ENCODE measurements at regions not wholly inside any gene's neighbourhood (a gene's known extent, or its start where the extent isn't known, plus 50 kb on each side); places are given as distances from the start of the nearest gene placed in this dataset.
A peak's percentile ranks its signal among the peaks of the same experiment; 100 is the strongest.

DNA sequence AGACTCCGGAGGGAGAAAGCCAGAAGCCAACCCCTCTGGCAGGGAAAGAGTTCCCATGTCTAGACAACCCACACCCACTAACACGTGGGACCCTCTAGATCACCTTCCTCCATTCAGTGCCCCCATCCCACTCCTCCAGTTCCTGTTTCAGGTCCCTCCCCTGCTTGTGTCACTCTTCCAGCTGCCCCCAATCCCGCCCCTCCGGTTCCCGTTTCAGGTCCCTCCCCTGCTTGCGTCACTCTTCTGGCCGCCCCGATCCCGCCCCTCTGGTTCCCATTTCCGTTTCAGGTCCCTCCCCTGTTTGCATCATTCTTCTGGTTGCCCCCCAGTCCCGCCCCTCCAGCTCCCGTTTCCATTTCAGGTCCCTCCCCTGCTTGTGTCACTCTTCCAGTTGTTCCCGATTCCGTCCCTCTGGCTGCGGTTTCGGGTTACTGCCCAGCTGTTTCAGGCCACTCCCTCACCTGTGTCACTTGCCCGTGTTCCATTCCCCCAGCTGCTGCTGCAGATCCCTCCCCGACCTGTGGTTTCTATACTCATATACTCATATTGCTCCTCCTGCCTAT, 64.8 kb upstream of the RANBP6 start:
- Histone ChIP-seq H3K27me3 (no peaks in the 10 kb centered on the region), H3K4me1 (no peaks in the 10 kb centered on the region), H3K9me3 (no peaks in the 10 kb centered on the region), H3K4me3 (peak overlapping the region; percentile 32 to 36), H3K27ac (peak overlapping the region; percentile 35 to 39), H3K36me3 (no peaks in the 10 kb centered on the region)
- ATAC-seq (peak; percentile 98), DNase-seq (peak; percentile 65 to 92 (median 90))
- TF ChIP-seq CTCF (IDR thresholded peaks at IDR 0.05), result no peak
- intact Hi-C loops (cut with DNase I), result no loop called here

DNA sequence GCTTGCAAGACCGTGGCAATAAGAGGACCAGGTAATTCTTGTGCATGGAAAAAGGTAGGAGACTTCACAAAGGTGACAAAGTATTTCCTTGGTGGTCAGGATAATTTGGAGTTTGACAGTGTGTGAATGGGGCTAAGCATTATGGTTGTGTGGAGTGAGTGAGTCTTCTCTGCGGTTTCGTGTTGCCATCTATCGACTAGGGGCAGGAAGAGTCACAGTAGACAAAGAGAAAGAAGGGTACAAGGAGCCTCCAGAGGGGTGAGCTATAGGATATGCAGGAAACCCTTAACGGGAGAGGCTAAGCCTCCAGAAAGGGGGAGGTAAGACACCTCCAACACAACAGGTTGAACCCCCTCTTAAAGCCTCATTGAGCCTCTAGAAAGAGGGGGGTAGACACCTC, 64.0 kb upstream of the RANBP6 start:
- DNase-seq, result no peak
- no peak overlapping the region for H3K4me3 ChIP-seq
- intact Hi-C loops (cut with DNase I), result no loop called here

DNA sequence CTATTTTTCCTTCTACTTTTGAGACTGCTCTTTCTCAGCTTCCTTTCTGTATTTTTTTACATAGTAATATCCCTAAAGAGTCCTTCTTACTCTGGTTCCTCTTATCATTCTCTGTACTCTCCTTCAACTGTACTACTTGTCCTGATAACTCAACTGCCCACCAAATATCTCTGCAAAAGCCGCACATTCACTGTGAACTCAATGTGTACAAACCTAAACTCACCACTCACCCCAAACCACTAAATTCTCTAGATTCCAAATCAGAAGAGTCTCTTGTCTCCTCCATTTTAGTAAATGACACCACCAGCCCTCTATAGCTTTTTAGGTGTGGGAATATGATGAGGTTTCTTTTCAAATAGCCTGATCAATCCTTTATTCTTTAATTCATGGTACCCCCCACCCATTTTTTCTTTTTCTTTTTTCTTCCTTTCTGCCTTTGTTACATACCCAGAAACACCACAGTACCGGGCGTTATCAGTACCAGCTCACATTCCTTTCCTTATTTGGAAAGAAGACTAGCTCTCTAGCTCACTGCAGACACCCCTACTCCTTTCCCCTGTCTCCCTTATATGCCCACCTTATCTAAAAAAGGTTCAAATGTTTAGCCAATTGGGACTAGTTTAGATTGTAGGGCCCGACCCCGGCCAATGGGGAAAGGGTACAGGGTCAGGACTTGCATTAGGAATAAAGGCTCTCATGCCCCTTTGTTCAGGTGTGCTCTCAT, 63.1 kb upstream of the RANBP6 start:
- Histone ChIP-seq H3K4me1 (no peaks in the 10 kb centered on the region), H3K27ac (no peak overlapping the region), H3K27me3 (no peaks in the 10 kb centered on the region), H3K36me3 (no peaks in the 10 kb centered on the region), H3K4me3 (no peak overlapping the region), H3K9me3 (no peaks in the 10 kb centered on the region)
- DNase-seq (no peak), ATAC-seq (no peak)
- no peak for TF ChIP-seq CTCF (IDR thresholded peaks at IDR 0.05)
- intact Hi-C loops (cut with DNase I), result no loop called here

More for the DNA sequence above, 64.0 kb upstream of the RANBP6 start:
- ATAC-seq, result no peak
- no peaks in the 10 kb centered on the region for H3K27me3 ChIP-seq
- H3K9me3 ChIP-seq, result no peaks in the 10 kb centered on the region
- H3K27ac ChIP-seq, result no peak overlapping the region
- no peaks in the 10 kb centered on the region for H3K36me3 ChIP-seq
- no peaks in the 10 kb centered on the region for H3K4me1 ChIP-seq
- TF ChIP-seq CTCF (IDR thresholded peaks at IDR 0.05), result no peak

- H3K27me3 ChIP-seq, result no peaks in the 10 kb centered on the region
- TF ChIP-seq CTCF (IDR thresholded peaks at IDR 0.05), result no peak
- intact Hi-C loops (cut with DNase I), result no loop called here
- H3K27ac ChIP-seq, result no peak overlapping the region
- no peak for DNase-seq
- H3K9me3 ChIP-seq, result no peaks in the 10 kb centered on the region
- H3K4me3 ChIP-seq, result no peak overlapping the region
- no peaks in the 10 kb centered on the region for H3K36me3 ChIP-seq
- no peaks in the 10 kb centered on the region for H3K4me1 ChIP-seq
- ATAC-seq, result no peak
Observed at GRCh38 chr9:6076851-6077250, 61.4 kb upstream of the RANBP6 start.

DNA sequence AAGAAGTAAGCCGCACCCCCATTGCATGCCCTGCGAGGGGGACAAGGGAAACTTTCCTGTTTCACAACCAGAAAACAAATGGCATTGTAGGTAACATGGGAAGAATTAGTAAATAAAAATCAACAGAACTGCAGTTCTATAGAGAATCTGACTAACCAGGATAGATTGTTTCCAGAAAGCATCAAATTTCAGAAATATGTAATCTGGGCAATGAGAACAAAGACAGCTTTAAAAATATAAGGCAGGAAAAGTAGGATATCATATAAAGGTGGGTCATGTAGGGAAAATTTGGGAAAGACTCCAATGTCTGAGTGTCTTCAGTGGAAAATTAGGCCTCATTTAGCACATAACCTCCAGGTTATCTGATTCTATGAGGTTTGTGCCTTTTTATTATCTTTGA, 58.3 kb upstream of the RANBP6 start:
- DNase-seq (no peak), ATAC-seq (no peak)
- H3K27ac ChIP-seq, result no peak overlapping the region
- no peaks in the 10 kb centered on the region for H3K36me3 ChIP-seq
- H3K27me3 ChIP-seq, result no peaks in the 10 kb centered on the region
- no peaks in the 10 kb centered on the region for H3K9me3 ChIP-seq
- H3K4me3 ChIP-seq, result no peak overlapping the region
- H3K4me1 ChIP-seq, result peaks cover 0 to 4% of the 10 kb centered on the region in 2 donors
- no peak for TF ChIP-seq CTCF (IDR thresholded peaks at IDR 0.05)
- intact Hi-C loops (cut with DNase I), result no loop called here
